Parathyroid adenoma (tissue), 2 donors: ENCODE measurements at regions not wholly inside any gene's neighbourhood (a gene's known extent, or its start where the extent isn't known, plus 50 kb on each side); places are given as distances from the start of the nearest gene placed in this dataset.

Experiments
- H2AFZ ChIP-seq: fragments of 300-600 bp; sonication (generic); one replicate; pipeline ENCODE4 v1.7.0; 2017; ENCODE audit warnings: antibody characterized with exemption, mild to moderate bottlenecking
- H3K27ac ChIP-seq: fragments of 300-600 bp; sonication (generic); one replicate; pipeline ENCODE4 v1.7.0; 2017
- H3K27me3 ChIP-seq: fragments of 300-600 bp; sonication (generic); one replicate; pipeline ENCODE4 v1.7.0; 2017; ENCODE audit warnings: low read length; ENCODE audit not compliant: control insufficient read depth, insufficient read depth
- H3K36me3 ChIP-seq: fragments of 300-600 bp; sonication (generic); one replicate; pipeline ENCODE4 v1.7.0; 2017; ENCODE audit warnings: low read length; ENCODE audit not compliant: control insufficient read depth, insufficient read depth
- H3K4me1 ChIP-seq: fragments of 300-600 bp; sonication (generic); one replicate; pipeline ENCODE4 v1.7.0; 2017; ENCODE audit warnings: control low read depth
- H3K4me2 ChIP-seq: fragments of 300-600 bp; sonication (generic); one replicate; pipeline ENCODE4 v1.7.0; 2017; ENCODE audit warnings: low read length
- H3K4me3 ChIP-seq: fragments of 300-600 bp; sonication (generic); one replicate; pipeline ENCODE4 v1.7.0; 2017; ENCODE audit warnings: low read depth, low read length
- H3K79me2 ChIP-seq: fragments of 300-600 bp; sonication (generic); one replicate; pipeline ENCODE4 v1.7.0; 2017; ENCODE audit warnings: control low read depth
- H3K9ac ChIP-seq: fragments of 300-600 bp; sonication (generic); one replicate; pipeline ENCODE4 v1.7.0; 2017; ENCODE audit warnings: mild to moderate bottlenecking
- H3K9me3 ChIP-seq: fragments of 300-600 bp; sonication (generic); one replicate; pipeline ENCODE4 v1.7.0; 2017; ENCODE audit warnings: low read length; ENCODE audit not compliant: control insufficient read depth
- TF ChIP-seq, protein P1 (sequence below): fragments of 300-600 bp; sonication (generic); IDR thresholded peaks from one replicate; pipeline ENCODE4 v1.7.0; 2017; ENCODE audit warnings: antibody characterized with exemption, mild to moderate bottlenecking
- donor health status: primary hyperparathyroidism.

DNA sequence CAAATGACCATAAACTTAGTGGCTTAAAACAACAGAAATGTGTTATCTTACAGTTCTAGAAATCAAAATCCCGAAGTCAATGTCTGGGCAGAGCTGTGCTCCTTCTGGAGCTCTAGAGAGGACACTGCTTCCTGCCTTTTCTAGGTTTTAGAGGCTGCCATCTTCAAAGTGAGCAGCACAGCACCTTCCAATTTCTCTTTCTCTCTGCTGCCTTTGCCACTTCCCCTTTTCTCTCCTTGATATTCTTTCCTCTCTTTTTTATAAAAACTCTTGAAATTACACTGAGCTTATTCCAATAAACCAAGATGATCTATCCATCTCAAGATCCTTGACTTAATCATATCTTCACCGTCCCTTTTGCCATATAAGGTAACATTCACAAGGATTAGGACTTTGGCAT is 616.9 kb downstream of the PLPP3 start:
- H3K27ac ChIP-seq, result no peak overlapping the region
- H3K9me3 ChIP-seq, result no peaks in the 10 kb centered on the region
- no peak overlapping the region for H3K4me2 ChIP-seq
- no peak overlapping the region for H2AFZ ChIP-seq
- H3K9ac ChIP-seq, result no peak overlapping the region
- H3K79me2 ChIP-seq, result no peaks in the 10 kb centered on the region
- no peak overlapping the region for H3K4me3 ChIP-seq
- H3K4me1 ChIP-seq, result no peaks in the 10 kb centered on the region
- no peaks in the 10 kb centered on the region for H3K36me3 ChIP-seq
- TF ChIP-seq, protein P1, sequence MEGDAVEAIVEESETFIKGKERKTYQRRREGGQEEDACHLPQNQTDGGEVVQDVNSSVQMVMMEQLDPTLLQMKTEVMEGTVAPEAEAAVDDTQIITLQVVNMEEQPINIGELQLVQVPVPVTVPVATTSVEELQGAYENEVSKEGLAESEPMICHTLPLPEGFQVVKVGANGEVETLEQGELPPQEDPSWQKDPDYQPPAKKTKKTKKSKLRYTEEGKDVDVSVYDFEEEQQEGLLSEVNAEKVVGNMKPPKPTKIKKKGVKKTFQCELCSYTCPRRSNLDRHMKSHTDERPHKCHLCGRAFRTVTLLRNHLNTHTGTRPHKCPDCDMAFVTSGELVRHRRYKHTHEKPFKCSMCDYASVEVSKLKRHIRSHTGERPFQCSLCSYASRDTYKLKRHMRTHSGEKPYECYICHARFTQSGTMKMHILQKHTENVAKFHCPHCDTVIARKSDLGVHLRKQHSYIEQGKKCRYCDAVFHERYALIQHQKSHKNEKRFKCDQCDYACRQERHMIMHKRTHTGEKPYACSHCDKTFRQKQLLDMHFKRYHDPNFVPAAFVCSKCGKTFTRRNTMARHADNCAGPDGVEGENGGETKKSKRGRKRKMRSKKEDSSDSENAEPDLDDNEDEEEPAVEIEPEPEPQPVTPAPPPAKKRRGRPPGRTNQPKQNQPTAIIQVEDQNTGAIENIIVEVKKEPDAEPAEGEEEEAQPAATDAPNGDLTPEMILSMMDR, result no peak
- no peaks in the 10 kb centered on the region for H3K27me3 ChIP-seq

DNA sequence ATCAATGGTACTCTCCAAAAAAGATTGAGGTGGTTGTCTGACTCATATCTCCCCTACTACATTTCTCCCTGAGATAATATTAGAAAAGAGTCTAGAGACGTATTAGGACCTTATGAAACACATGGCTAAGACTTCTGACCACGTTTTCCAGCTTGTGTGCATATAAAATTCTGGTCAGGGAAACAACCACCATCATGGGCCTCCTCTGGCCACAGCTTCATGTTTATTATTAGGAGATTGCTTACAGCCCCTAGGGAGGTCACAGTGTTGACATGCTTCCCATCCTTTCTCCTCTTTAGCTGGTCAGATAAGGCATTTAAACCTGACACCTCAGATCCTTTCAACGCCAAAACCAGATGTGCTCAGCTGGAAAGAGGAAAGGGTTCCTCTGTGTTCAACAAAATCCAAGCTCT is 620.2 kb downstream of the PLPP3 start:
- no peaks in the 10 kb centered on the region for H3K9me3 ChIP-seq

DNA sequence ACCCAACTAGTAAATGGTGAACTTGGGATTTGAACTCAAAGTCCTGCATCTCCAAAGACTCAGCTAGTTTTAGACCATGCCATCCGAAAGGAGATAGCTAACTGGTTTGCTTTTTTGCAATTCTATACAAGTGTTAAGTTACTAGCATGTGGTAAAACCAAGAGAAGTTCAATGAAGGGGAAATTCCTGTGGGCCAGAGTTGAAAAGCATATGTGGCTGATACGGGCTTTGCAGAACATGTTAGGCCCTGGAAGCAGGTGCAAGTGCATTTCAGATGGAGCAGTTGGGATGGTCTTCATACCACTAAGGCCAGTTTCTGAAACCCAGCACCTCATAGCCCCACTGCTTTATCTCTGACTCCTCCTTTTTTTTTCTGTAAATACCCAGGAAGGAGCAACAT is 620.9 kb downstream of the PLPP3 start:
- TF ChIP-seq, protein P1, result no peak

More for the DNA sequence above, 620.2 kb downstream of the PLPP3 start:
- no peaks in the 10 kb centered on the region for H3K27me3 ChIP-seq
- H3K79me2 ChIP-seq, result no peaks in the 10 kb centered on the region
- no peak overlapping the region for H3K9ac ChIP-seq
- no peak overlapping the region for H3K4me3 ChIP-seq
- TF ChIP-seq, protein P1, result no peak
- H3K27ac ChIP-seq, result no peak overlapping the region
- H3K4me2 ChIP-seq, result no peak overlapping the region
- H3K4me1 ChIP-seq, result no peaks in the 10 kb centered on the region
- H3K36me3 ChIP-seq, result no peaks in the 10 kb centered on the region
- H2AFZ ChIP-seq, result no peak overlapping the region

DNA sequence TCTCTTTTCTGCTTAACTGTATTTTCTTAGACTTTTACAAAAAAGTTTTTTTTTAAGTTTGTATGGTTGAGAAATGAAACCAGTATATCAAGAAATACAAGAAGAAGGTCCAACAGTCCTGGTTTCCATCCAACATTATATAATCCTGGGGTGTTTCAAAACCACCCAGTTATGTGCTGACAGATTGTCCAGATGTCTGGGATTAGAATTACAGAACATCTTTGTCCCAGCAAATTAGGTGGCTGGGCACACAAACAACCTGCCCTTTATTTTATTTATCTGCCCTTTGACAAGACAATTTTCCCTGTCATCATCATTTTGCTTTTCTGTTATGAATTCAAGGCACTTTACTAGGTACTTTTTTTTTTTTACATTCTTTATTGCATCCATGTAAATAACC is 622.1 kb downstream of the PLPP3 start:
- no peak overlapping the region for H3K4me3 ChIP-seq
- H3K4me2 ChIP-seq, result no peak overlapping the region
- no peaks in the 10 kb centered on the region for H3K4me1 ChIP-seq
- TF ChIP-seq, protein P1, result no peak
- no peaks in the 10 kb centered on the region for H3K27me3 ChIP-seq
- no peaks in the 10 kb centered on the region for H3K9me3 ChIP-seq
- H2AFZ ChIP-seq, result no peak overlapping the region
- H3K79me2 ChIP-seq, result no peaks in the 10 kb centered on the region
- H3K36me3 ChIP-seq, result no peaks in the 10 kb centered on the region
- H3K27ac ChIP-seq, result no peak overlapping the region
- no peak overlapping the region for H3K9ac ChIP-seq

More for the DNA sequence above, 620.9 kb downstream of the PLPP3 start:
- no peak overlapping the region for H3K4me3 ChIP-seq
- H3K9me3 ChIP-seq, result no peaks in the 10 kb centered on the region
- H3K4me1 ChIP-seq, result no peaks in the 10 kb centered on the region
- no peak overlapping the region for H3K9ac ChIP-seq
- no peak overlapping the region for H3K27ac ChIP-seq
- H3K79me2 ChIP-seq, result no peaks in the 10 kb centered on the region
- H3K36me3 ChIP-seq, result no peaks in the 10 kb centered on the region
- H3K27me3 ChIP-seq, result no peaks in the 10 kb centered on the region
- H3K4me2 ChIP-seq, result no peak overlapping the region
- no peak overlapping the region for H2AFZ ChIP-seq

DNA sequence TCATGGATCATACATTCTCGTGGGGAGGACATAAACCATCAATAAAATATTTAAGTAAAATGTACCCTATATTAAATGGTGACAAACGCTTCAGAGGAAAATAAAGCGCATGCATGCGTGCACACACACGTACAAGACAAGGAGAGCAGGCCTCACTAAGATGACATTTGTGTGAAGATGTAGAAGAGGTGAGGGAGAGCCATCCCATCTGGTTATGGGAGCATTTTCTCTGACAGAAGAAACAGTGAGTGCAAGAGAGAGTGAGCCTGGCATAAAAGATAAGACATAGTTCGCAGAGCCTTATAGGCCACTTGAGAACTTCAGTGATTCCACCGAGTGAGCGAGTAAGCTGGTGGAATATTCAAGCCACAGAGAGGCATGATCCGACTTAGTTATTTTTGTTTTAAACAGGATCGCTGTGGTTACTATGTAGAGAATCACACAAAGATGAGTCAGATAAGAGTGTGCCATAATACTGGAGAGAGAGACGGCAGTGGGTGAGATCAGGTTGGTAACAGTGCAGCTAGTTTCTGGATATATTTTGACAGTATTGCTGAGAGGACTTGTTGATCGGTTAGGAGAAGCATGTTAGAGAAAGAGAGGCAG is 624.2 kb downstream of the PLPP3 start:
- H3K27ac ChIP-seq, result no peak overlapping the region
- H3K27me3 ChIP-seq, result no peaks in the 10 kb centered on the region
- H3K4me1 ChIP-seq, result no peaks in the 10 kb centered on the region
- no peak overlapping the region for H3K4me3 ChIP-seq
- TF ChIP-seq, protein P1, result no peak
- no peaks in the 10 kb centered on the region for H3K79me2 ChIP-seq
- no peaks in the 10 kb centered on the region for H3K9me3 ChIP-seq
- H3K9ac ChIP-seq, result no peak overlapping the region
- no peak overlapping the region for H2AFZ ChIP-seq
- H3K36me3 ChIP-seq, result no peaks in the 10 kb centered on the region
- H3K4me2 ChIP-seq, result no peak overlapping the region
